GM19463 (cell line): ENCODE measurements at regions not wholly inside any gene's neighbourhood (a gene's known extent, or its start where the extent isn't known, plus 50 kb on each side); places are given as distances from the start of the nearest gene placed in this dataset.

Experiments used
- ATAC-seq: cut with Tn5 transposase; IDR thresholded peaks from one replicate; pipeline ENCODE4 v1.9.1; 2021; ENCODE audit warnings: mild to moderate bottlenecking, moderate library complexity; ENCODE audit not compliant: unreplicated experiment

- ATAC-seq: no peak
These were observed 82.2 kb downstream of the COPS8 start for GRCh38 chr2:237167934-237168333.

GRCh38 chr2:237170020-237170419, 84.3 kb downstream of the COPS8 start:
- ATAC-seq: no peak

- ATAC-seq: no peak
These were observed 85.7 kb downstream of the COPS8 start for GRCh38 chr2:237171396-237171795.

GRCh38 chr2:237171881-237172280, 86.2 kb downstream of the COPS8 start:
- no peak for ATAC-seq

- no peak for ATAC-seq
These were observed 91.4 kb downstream of the COPS8 start for GRCh38 chr2:237177052-237177451.

GRCh38 chr2:237177986-237178385, 92.3 kb downstream of the COPS8 start:
- no peak for ATAC-seq

- ATAC-seq: no peak
These were observed 92.7 kb downstream of the COPS8 start for GRCh38 chr2:237178396-237178795.

- ATAC-seq: no peak
These were observed 93.5 kb downstream of the COPS8 start for GRCh38 chr2:237179161-237179560.

- ATAC-seq: no peak
These were observed 94.5 kb downstream of the COPS8 start for GRCh38 chr2:237180187-237180586.

GRCh38 chr2:237180987-237181386, 95.3 kb downstream of the COPS8 start:
- ATAC-seq: no peak

- ATAC-seq: no peak
These were observed 96.2 kb downstream of the COPS8 start for GRCh38 chr2:237181844-237182243.

GRCh38 chr2:237182422-237183123, 96.9 kb downstream of the COPS8 start:
- ATAC-seq: no peak

GRCh38 chr2:237184192-237184918, 98.7 kb downstream of the COPS8 start:
- ATAC-seq: no peak

GRCh38 chr2:237184919-237185552, 99.3 kb downstream of the COPS8 start:
- no peak for ATAC-seq

- ATAC-seq: no peak
These were observed 99.8 kb downstream of the COPS8 start for GRCh38 chr2:237185553-237185925.

- no peak for ATAC-seq
These were observed 104.1 kb downstream of the COPS8 start for GRCh38 chr2:237189799-237190198.

- no peak for ATAC-seq
These were observed 105.5 kb downstream of the COPS8 start for GRCh38 chr2:237190966-237191713.

- ATAC-seq: no peak
These were observed 106.0 kb downstream of the COPS8 start for GRCh38 chr2:237191714-237192081.

- ATAC-seq: no peak
These were observed 107.2 kb downstream of the COPS8 start for GRCh38 chr2:237192881-237193280.

- no peak for ATAC-seq
These were observed 107.7 kb downstream of the COPS8 start for GRCh38 chr2:237193436-237193835.

- no peak for ATAC-seq
These were observed 108.4 kb downstream of the COPS8 start for GRCh38 chr2:237194081-237194480.
